ENCODE measurements at regions not wholly inside any gene's neighbourhood (a gene's known extent, or its start where the extent isn't known, plus 50 kb on each side); places are given as distances from the start of the nearest gene placed in this dataset.

DNA sequence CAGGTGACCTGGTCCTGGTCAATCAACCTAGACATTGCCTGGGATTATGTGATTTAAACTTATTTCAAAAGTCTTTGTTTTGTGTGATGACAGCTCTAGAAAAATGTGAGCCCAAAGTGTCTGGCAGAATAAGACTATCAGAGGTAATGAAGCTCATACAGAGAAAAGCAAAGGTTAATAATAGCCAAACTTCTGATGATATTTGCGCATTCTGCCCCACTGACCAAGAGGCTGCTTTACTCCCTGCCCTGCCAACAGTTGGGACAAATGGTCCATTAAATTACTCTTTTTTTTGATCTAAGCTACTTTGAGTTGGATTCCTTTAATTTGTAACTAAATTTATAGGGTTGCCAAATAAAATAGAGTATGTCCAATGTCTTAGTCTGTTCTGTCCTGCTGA is 911.2 kb downstream of the MCTP2 start:
- no peaks in the 10 kb centered on the region for H3K36me3 ChIP-seq (ENCODE audit: insufficient read depth, low read length)
- no peak overlapping the region for H3K4me2 ChIP-seq (ENCODE audit: low read length)
- no peak for TF ChIP-seq CTCF (IDR thresholded peaks at IDR 0.05; ENCODE audit: low read length)
- no peak for TF ChIP-seq EZH2 (IDR thresholded peaks at IDR 0.05; ENCODE audit: borderline replicate concordance, low read length)

GRCh38 chr15:95146481-95146880 is 915.1 kb downstream of the MCTP2 start:
- Histone ChIP-seq H3K27ac (ENCODE audit: low read depth, low read length, poor library complexity, severe bottlenecking) (no peak overlapping the region), H3K27me3 (ENCODE audit: insufficient read depth, low read length) (no peaks in the 10 kb centered on the region), H3K9ac (ENCODE audit: low read length) (no peak overlapping the region), H3K36me3 (ENCODE audit: insufficient read depth, low read length) (no peaks in the 10 kb centered on the region), H3K4me1 (ENCODE audit: insufficient read depth, low read length, severe bottlenecking) (no peaks in the 10 kb centered on the region), H3K4me2 (ENCODE audit: low read length) (no peak overlapping the region), H3K79me2 (ENCODE audit: insufficient read depth, low read length) (no peaks in the 10 kb centered on the region), H3F3A (ENCODE audit: insufficient read depth, low read length) (no peaks in the 10 kb centered on the region), H2AFZ (ENCODE audit: low read length) (no peak overlapping the region), H3K9me2 (ENCODE audit: low read depth, low read length) (no peaks in the 10 kb centered on the region), H4K20me1 (ENCODE audit: insufficient read depth, low read length) (no peaks in the 10 kb centered on the region), H3K4me3 (ENCODE audit: low read depth, low read length, poor library complexity, severe bottlenecking) (no peak overlapping the region), H3K9me3 (ENCODE audit: low read length) (no peaks in the 10 kb centered on the region)
- TF ChIP-seq CTCF (IDR thresholded peaks at IDR 0.05; ENCODE audit: low read length) (no peak), EZH2 (IDR thresholded peaks at IDR 0.05; ENCODE audit: borderline replicate concordance, low read length) (no peak)

More for the DNA sequence above, 911.2 kb downstream of the MCTP2 start:
- no peak overlapping the region for H3K27ac ChIP-seq (ENCODE audit: low read depth, low read length, poor library complexity, severe bottlenecking)
- no peaks in the 10 kb centered on the region for H3K27me3 ChIP-seq (ENCODE audit: insufficient read depth, low read length)
- H3F3A ChIP-seq (ENCODE audit: insufficient read depth, low read length), result no peaks in the 10 kb centered on the region
- no peaks in the 10 kb centered on the region for H3K9me2 ChIP-seq (ENCODE audit: low read depth, low read length)
- H3K79me2 ChIP-seq (ENCODE audit: insufficient read depth, low read length), result no peaks in the 10 kb centered on the region
- no peak overlapping the region for H3K9ac ChIP-seq (ENCODE audit: low read length)
- H3K4me1 ChIP-seq (ENCODE audit: insufficient read depth, low read length, severe bottlenecking), result no peaks in the 10 kb centered on the region
- no peaks in the 10 kb centered on the region for H3K9me3 ChIP-seq (ENCODE audit: low read length)
- H2AFZ ChIP-seq (ENCODE audit: low read length), result no peak overlapping the region
- no peak overlapping the region for H3K4me3 ChIP-seq (ENCODE audit: low read depth, low read length, poor library complexity, severe bottlenecking)
- H4K20me1 ChIP-seq (ENCODE audit: insufficient read depth, low read length), result no peaks in the 10 kb centered on the region

DNA sequence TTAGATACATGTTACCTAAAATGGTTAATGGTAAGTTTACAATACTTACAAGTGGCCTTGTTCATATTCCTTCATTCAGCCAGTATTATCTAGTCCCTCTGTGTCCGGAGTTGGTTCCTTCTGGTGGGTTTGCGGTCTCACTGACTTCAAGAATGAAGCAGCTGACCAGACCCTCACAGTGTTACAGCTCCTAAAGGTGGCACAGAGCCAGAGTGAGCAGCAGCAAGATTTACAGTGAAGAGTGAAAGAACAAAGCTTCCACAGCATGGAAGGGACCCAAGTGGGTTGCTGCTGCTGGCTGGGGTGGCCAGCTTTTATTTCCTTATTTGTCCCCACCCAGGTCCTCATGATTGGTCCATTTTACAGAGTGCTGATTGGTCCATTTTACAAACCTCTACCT is 916.8 kb downstream of the MCTP2 start:
- Histone ChIP-seq H3K4me1 (ENCODE audit: insufficient read depth, low read length, severe bottlenecking) (no peaks in the 10 kb centered on the region), H3K9me2 (ENCODE audit: low read depth, low read length) (no peaks in the 10 kb centered on the region), H2AFZ (ENCODE audit: low read length) (no peak overlapping the region), H3K4me2 (ENCODE audit: low read length) (no peak overlapping the region), H4K20me1 (ENCODE audit: insufficient read depth, low read length) (no peaks in the 10 kb centered on the region), H3K9ac (ENCODE audit: low read length) (no peak overlapping the region), H3F3A (ENCODE audit: insufficient read depth, low read length) (no peaks in the 10 kb centered on the region), H3K79me2 (ENCODE audit: insufficient read depth, low read length) (no peaks in the 10 kb centered on the region), H3K27me3 (ENCODE audit: insufficient read depth, low read length) (no peaks in the 10 kb centered on the region), H3K9me3 (ENCODE audit: low read length) (no peaks in the 10 kb centered on the region), H3K27ac (ENCODE audit: low read depth, low read length, poor library complexity, severe bottlenecking) (no peak overlapping the region), H3K4me3 (ENCODE audit: low read depth, low read length, poor library complexity, severe bottlenecking) (no peak overlapping the region), H3K36me3 (ENCODE audit: insufficient read depth, low read length) (no peaks in the 10 kb centered on the region)
- TF ChIP-seq EZH2 (IDR thresholded peaks at IDR 0.05; ENCODE audit: borderline replicate concordance, low read length) (no peak), CTCF (IDR thresholded peaks at IDR 0.05; ENCODE audit: low read length) (no peak)
